H1 (cell line): ENCODE measurements at regions not wholly inside any gene's neighbourhood (a gene's known extent, or its start where the extent isn't known, plus 50 kb on each side); places are given as distances from the start of the nearest gene placed in this dataset.
"Not testable (repeated sequence)": the region's sequence is repeated elsewhere in the genome, so short reads cannot be mapped to it uniquely, and the experiment has no call there.

Experiments used
- JUND ChIP-seq: IDR thresholded peaks from 2 replicates; pipeline ENCODE4 v1.6.1; 2011; ENCODE audit warnings: mild to moderate bottlenecking, improper control_type of control experiment, low read length
- TEAD4 ChIP-seq: IDR thresholded peaks from 2 replicates; pipeline ENCODE4 v1.6.1; 2012; ENCODE audit warnings: low read depth, low read length, inconsistent platforms, mixed read lengths

GRCh38 chr16:29274055-29275035 is 132.2 kb downstream of the NPIPB11 start:
- TF ChIP-seq TEAD4, JUND: not testable (repeated sequence)
